ENCODE measurements at regions not wholly inside any gene's neighbourhood (a gene's known extent, or its start where the extent isn't known, plus 50 kb on each side); places are given as distances from the start of the nearest gene placed in this dataset.

- TF ChIP-seq, protein P1, sequence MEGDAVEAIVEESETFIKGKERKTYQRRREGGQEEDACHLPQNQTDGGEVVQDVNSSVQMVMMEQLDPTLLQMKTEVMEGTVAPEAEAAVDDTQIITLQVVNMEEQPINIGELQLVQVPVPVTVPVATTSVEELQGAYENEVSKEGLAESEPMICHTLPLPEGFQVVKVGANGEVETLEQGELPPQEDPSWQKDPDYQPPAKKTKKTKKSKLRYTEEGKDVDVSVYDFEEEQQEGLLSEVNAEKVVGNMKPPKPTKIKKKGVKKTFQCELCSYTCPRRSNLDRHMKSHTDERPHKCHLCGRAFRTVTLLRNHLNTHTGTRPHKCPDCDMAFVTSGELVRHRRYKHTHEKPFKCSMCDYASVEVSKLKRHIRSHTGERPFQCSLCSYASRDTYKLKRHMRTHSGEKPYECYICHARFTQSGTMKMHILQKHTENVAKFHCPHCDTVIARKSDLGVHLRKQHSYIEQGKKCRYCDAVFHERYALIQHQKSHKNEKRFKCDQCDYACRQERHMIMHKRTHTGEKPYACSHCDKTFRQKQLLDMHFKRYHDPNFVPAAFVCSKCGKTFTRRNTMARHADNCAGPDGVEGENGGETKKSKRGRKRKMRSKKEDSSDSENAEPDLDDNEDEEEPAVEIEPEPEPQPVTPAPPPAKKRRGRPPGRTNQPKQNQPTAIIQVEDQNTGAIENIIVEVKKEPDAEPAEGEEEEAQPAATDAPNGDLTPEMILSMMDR (IDR thresholded peaks at IDR 0.05; ENCODE audit: insufficient read depth, low read depth, low read length), result no peak
- no peak for TF ChIP-seq EZH2 (IDR thresholded peaks at IDR 0.05; ENCODE audit: insufficient read depth, low read length)
Measured at GRCh38 chr6:82702574-82702973, 339.0 kb downstream of the TPBG start.
